ENCODE measurements at regions not wholly inside any gene's neighbourhood (a gene's known extent, or its start where the extent isn't known, plus 50 kb on each side); places are given as distances from the start of the nearest gene placed in this dataset.

GRCh38 chr4:17368408-17368807, 143.5 kb downstream of the QDPR start:
- no peak for TF ChIP-seq CTCF (IDR thresholded peaks at IDR 0.05; ENCODE audit: low read depth, low read length)
- H3K4me3 ChIP-seq (ENCODE audit: low read depth, low read length), result no peak overlapping the region

- no peak overlapping the region for H3K4me3 ChIP-seq (ENCODE audit: low read depth, low read length)
- no peak for TF ChIP-seq CTCF (IDR thresholded peaks at IDR 0.05; ENCODE audit: low read depth, low read length)
Measured at GRCh38 chr4:17367201-17367600, 144.7 kb downstream of the QDPR start.

- no peak for TF ChIP-seq CTCF (IDR thresholded peaks at IDR 0.05; ENCODE audit: low read depth, low read length)
Measured at GRCh38 chr4:17366496-17366895, 145.4 kb downstream of the QDPR start.

GRCh38 chr4:17362430-17362829, 149.5 kb downstream of the QDPR start:
- no peak overlapping the region for H3K4me3 ChIP-seq (ENCODE audit: low read depth, low read length)
- TF ChIP-seq CTCF (IDR thresholded peaks at IDR 0.05; ENCODE audit: low read depth, low read length), result no peak

More at GRCh38 chr4:17366496-17366895, 145.4 kb downstream of the QDPR start:
- no peak overlapping the region for H3K4me3 ChIP-seq (ENCODE audit: low read depth, low read length)

GRCh38 chr4:17358241-17358640, 153.6 kb downstream of the QDPR start:
- no peak overlapping the region for H3K4me3 ChIP-seq (ENCODE audit: low read depth, low read length)
- no peak for TF ChIP-seq CTCF (IDR thresholded peaks at IDR 0.05; ENCODE audit: low read depth, low read length)

GRCh38 chr4:17356926-17357325, 155.0 kb downstream of the QDPR start:
- no peak overlapping the region for H3K4me3 ChIP-seq (ENCODE audit: low read depth, low read length)
- TF ChIP-seq CTCF (IDR thresholded peaks at IDR 0.05; ENCODE audit: low read depth, low read length), result no peak

- TF ChIP-seq CTCF (IDR thresholded peaks at IDR 0.05; ENCODE audit: low read depth, low read length), result no peak
Measured at GRCh38 chr4:17352357-17352756, 159.5 kb downstream of the QDPR start.

More at GRCh38 chr4:17352357-17352756, 159.5 kb downstream of the QDPR start:
- no peak overlapping the region for H3K4me3 ChIP-seq (ENCODE audit: low read depth, low read length)

All from WI38 (cell line).